AG04449 (cell line): ENCODE measurements at regions not wholly inside any gene's neighbourhood (a gene's known extent, or its start where the extent isn't known, plus 50 kb on each side); places are given as distances from the start of the nearest gene placed in this dataset.

Source experiments
- CTCF ChIA-PET: fragments of 350-600 bp; formaldehyde crosslinking; extraction: SDS; loops from one replicate; lab custom pipeline; 2021; ENCODE audit warnings: antibody characterized with exemption; lab: Yijun Ruan, JAX
- POLR2A ChIA-PET: fragments of 400-600, 350-600 bp; formaldehyde crosslinking; extraction: SDS; loops from one replicate; lab custom pipeline; 2020; ENCODE audit warnings: antibody characterized with exemption, inconsistent platforms; lab: Yijun Ruan, JAX
- DNase-seq: peaks from one replicate; pipeline ENCODE4 v3.0.0-alpha.2; 2010; ENCODE audit warnings: low read depth, low spot score
- H3K4me3 ChIP-seq: 2 replicates; pipeline ENCODE4 v1.5.1; 2011; ENCODE audit warnings: low read depth, mild to moderate bottlenecking, control low read depth, low read length
- CTCF ChIP-seq: IDR thresholded peaks from one replicate; pipeline ENCODE4 v1.5.1; 2011; ENCODE audit warnings: mild to moderate bottlenecking, moderate library complexity, low read length, control low read depth, inconsistent platforms; ENCODE audit not compliant: insufficient read depth; ENCODE audit errors: missing control alignments

GRCh38 chr11:44407211-44407996 is 97.5 kb upstream of the ALX4 start:
- POLR2A ChIA-PET: no interaction called here
- TF ChIP-seq CTCF: no peak
- CTCF ChIA-PET: no interaction called here

GRCh38 chr11:44408141-44408540 is 98.2 kb upstream of the ALX4 start:
- POLR2A ChIA-PET: no interaction called here
- no peak for TF ChIP-seq CTCF
- no peak for DNase-seq
- H3K4me3 ChIP-seq: no peak overlapping the region
- CTCF ChIA-PET: no interaction called here

More at GRCh38 chr11:44407211-44407996, 97.5 kb upstream of the ALX4 start:
- H3K4me3 ChIP-seq: no peak overlapping the region
- DNase-seq: no peak

GRCh38 chr11:44408711-44409470 is 99.0 kb upstream of the ALX4 start:
- no peak for TF ChIP-seq CTCF
- no peak overlapping the region for H3K4me3 ChIP-seq
- DNase-seq: no peak
- POLR2A ChIA-PET: no interaction called here
- CTCF ChIA-PET: no interaction called here

GRCh38 chr11:44409558-44410236 is 99.8 kb upstream of the ALX4 start:
- no peak for DNase-seq

GRCh38 chr11:44416776-44417175 is 106.8 kb upstream of the ALX4 start:
- ChIA-PET POLR2A (no interaction called here), CTCF (no interaction called here)
- no peak for DNase-seq

More at GRCh38 chr11:44409558-44410236, 99.8 kb upstream of the ALX4 start:
- POLR2A ChIA-PET: no interaction called here
- no peak overlapping the region for H3K4me3 ChIP-seq
- no peak for TF ChIP-seq CTCF
- CTCF ChIA-PET: no interaction called here

More at GRCh38 chr11:44416776-44417175, 106.8 kb upstream of the ALX4 start:
- H3K4me3 ChIP-seq: no peak overlapping the region
- no peak for TF ChIP-seq CTCF
